GM10266 (cell line): ENCODE measurements at regions not wholly inside any gene's neighbourhood (a gene's known extent, or its start where the extent isn't known, plus 50 kb on each side); places are given as distances from the start of the nearest gene placed in this dataset.

Source experiments
- DNase-seq: peaks from one replicate; pipeline ENCODE4 v3.0.0; 2012; ENCODE audit errors: extremely low spot score
- CTCF ChIP-seq: IDR thresholded peaks from 2 replicates; pipeline ENCODE4 v1.5.1; 2012; ENCODE audit warnings: mild to moderate bottlenecking, low read depth; ENCODE audit not compliant: control insufficient read depth, insufficient read depth; ENCODE audit errors: missing control alignments

DNA sequence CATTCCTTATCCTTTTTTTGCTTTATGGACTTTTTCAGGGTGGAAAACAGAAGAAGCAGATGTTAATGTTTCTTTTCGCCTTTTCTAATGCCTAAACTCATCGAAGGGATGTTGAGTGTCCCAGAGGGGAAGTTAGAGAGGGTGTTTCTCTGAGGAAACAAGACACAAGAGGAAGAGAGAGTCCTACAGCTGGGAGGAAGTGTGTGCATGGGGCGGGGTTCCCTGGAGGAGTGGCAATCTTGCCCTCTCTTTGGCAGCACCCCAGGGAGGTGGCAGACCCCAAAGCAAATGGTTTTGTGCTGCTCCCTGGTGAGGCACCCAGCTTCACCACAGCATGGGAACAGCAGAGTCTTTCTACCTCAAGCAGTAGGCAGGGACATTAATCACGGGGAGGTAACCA, 377.6 kb downstream of the RND3 start:
- no peak for TF ChIP-seq CTCF
- no peak for DNase-seq

DNA sequence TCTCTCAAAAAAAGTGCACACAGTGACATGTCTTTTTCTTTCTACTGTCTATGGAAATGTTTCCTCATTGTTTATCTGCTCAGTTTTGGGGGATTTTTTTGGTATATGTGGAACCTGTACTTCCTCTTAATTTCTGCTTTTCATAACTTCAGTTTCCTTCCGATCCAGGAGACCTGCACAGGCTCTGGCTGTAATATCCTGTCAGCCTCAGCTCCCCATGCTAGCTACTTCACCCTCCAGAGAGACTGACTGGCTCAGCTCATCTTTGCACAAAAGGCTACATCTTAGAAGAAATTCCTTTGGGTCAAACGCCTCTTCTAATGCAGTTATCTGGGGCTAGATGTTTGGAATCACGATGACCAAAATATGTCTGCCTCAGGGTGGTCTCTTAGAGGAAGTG, 378.4 kb downstream of the RND3 start:
- TF ChIP-seq CTCF = no peak
- DNase-seq = no peak

DNA sequence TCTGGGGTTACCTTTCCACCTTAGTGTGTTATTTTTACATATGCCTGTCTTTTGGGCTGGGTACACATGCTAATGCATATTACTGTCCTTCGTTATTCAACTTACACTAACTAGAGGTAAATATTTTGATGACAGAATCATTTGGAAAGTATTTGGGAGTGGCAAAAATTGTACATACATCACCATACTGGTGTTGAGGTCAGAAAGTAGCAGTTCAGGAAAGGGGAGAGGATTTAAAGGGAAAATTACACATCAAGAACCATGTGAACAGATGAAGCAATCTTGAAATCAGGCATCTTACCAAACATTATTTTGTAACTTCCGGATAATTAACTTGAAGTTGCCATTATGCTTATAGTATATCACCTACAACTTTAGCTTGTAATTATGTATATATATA, 379.7 kb downstream of the RND3 start:
- TF ChIP-seq CTCF = no peak
- no peak for DNase-seq

- no peak for TF ChIP-seq CTCF
- no peak for DNase-seq
These were observed 380.3 kb downstream of the RND3 start for GRCh38 chr2:150107170-150107569.

- no peak for TF ChIP-seq CTCF
- DNase-seq = no peak
These were observed 385.5 kb downstream of the RND3 start for GRCh38 chr2:150101947-150102346.

GRCh38 chr2:150100834-150101233, 386.6 kb downstream of the RND3 start:
- no peak for TF ChIP-seq CTCF
- DNase-seq = no peak

- no peak for TF ChIP-seq CTCF
- DNase-seq = no peak
These were observed 387.1 kb downstream of the RND3 start for GRCh38 chr2:150100336-150100735.

GRCh38 chr2:150099805-150100204, 387.7 kb downstream of the RND3 start:
- no peak for DNase-seq
- TF ChIP-seq CTCF = no peak
